ENCODE measurements at regions not wholly inside any gene's neighbourhood (a gene's known extent, or its start where the extent isn't known, plus 50 kb on each side); places are given as distances from the start of the nearest gene placed in this dataset.

DNA sequence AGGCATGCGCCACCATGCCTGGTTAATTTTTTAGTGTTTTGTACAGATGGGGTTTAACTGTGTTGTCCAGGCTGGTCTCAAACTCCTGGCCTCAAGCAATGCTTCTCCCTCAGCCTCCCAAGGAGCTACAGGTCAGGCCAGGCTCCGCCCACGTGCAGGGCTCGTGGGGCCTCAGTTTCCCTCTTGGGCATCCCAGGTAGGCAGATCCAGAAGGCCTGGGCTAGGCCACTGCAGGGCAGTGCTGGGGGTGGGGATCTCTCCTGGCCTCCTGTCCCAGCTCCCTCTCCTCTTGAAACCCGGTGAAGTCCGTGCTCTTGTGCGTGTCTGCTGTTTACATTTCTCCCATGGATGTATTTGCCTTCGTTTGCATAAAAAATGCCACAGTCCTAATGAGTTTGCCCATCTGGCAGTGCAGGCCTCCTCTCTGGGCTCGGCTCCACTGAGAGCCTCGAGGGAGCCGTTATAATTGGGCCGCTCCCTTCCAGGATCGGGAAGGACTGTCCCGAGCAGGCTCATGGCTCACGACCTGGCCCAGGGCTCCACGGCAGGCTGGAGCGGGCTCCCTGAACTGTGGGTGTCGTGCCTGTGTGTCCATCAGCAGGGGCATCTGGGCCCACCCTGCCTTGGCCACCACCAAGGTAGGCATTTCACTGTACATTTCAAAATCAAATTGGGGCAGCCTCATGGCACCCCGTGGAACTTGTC lies 52.6 kb upstream of the RUFY1 start:
- ChIA-PET POLR2A (no interaction called here), CTCF (interaction anchor here (1.9 to 5.3 kb wide), 2 partner anchors 155 to 331 kb away, joined by 5 to 140 read pairs; no protein-coding TSS in a partner anchor)
- H3K4me3 ChIP-seq (ENCODE audit: low read depth, low read length): no peak overlapping the region
- no peak for DNase-seq (ENCODE audit: low read depth, low spot score)
- TF ChIP-seq, protein P1, sequence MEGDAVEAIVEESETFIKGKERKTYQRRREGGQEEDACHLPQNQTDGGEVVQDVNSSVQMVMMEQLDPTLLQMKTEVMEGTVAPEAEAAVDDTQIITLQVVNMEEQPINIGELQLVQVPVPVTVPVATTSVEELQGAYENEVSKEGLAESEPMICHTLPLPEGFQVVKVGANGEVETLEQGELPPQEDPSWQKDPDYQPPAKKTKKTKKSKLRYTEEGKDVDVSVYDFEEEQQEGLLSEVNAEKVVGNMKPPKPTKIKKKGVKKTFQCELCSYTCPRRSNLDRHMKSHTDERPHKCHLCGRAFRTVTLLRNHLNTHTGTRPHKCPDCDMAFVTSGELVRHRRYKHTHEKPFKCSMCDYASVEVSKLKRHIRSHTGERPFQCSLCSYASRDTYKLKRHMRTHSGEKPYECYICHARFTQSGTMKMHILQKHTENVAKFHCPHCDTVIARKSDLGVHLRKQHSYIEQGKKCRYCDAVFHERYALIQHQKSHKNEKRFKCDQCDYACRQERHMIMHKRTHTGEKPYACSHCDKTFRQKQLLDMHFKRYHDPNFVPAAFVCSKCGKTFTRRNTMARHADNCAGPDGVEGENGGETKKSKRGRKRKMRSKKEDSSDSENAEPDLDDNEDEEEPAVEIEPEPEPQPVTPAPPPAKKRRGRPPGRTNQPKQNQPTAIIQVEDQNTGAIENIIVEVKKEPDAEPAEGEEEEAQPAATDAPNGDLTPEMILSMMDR (IDR thresholded peaks at IDR 0.05; ENCODE audit: insufficient read depth, low read length, missing control alignments): no peak

DNA sequence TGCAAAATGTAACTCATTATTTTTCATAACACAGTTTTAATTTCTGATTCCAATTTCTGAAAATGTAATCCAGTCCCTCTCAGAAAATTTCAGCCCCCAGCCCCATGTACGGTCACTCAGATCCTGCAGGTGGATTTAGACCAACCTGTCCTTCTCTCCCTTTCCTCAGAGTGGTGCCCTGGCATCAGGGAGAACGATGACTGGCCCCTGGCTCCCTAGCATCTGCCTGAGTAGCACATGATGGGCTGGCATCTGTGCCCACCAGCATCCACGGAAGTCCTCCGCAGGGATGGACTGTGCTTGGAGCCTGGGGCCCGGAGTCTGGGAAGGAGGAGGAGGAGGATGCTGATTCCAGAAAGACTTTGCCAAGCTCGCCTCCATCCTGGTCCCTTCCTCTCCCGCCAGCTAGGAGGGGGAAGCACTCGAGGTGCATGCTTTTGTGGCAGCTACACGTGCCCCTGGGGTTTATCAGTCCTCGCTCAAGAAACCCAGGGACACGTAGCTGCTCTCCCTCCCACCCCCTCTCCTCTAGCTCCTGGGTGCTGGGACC lies 54.4 kb upstream of the RUFY1 start:
- H3K4me3 ChIP-seq (ENCODE audit: low read depth, low read length): no peak overlapping the region
- TF ChIP-seq, protein P1 (IDR thresholded peaks at IDR 0.05; ENCODE audit: insufficient read depth, low read length, missing control alignments): no peak
- ChIA-PET CTCF (interaction anchor here (1.0 to 5.3 kb wide), 4 partner anchors 9 to 329 kb away, joined by 3 to 140 read pairs (median 4); no protein-coding TSS in a partner anchor), POLR2A (no interaction called here)
- DNase-seq (ENCODE audit: low read depth, low spot score): no peak

DNA sequence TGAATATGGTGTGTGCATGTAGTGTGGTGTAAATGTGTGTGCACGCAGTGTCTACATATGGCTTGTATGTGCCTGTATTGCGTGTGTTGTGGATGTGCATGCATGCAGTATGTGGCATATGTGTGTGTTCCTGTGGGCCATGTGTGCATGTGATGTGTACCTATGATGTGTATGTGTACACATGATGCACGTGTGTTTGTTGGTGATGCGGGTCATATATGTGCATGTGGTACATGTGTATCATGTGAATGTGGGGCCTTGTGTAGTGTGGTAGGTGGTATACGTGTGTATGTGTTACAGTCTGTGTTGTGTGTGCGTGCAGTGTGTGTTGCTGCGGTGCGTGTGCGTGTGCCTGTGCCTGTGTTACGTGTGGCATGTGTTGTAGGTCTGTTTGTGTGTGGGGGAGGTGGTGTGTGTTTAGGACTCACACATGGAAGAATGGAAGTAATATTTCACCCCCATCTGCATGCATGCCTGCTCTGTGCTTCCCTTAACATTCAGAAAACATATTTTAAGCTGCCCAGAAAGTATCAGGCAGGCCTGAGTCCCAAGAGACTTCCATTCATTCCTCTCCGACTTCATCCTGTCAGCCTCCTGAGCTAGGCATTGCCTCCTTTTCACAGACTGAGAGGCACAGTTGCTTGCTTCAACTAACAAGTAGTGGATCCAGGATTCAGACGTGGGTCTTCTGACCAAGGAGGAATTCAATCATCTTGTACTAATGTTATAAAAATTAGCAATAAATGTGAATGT lies 55.4 kb upstream of the RUFY1 start:
- TF ChIP-seq, protein P1 (IDR thresholded peaks at IDR 0.05; ENCODE audit: insufficient read depth, low read length, missing control alignments): no peak
- no peak for DNase-seq (ENCODE audit: low read depth, low spot score)
- CTCF ChIA-PET: interaction anchor here (1.7 to 5.3 kb wide), 6 partner anchors 319 to 1214 kb away, joined by 5 to 140 read pairs (median 8); no protein-coding TSS in a partner anchor

DNA sequence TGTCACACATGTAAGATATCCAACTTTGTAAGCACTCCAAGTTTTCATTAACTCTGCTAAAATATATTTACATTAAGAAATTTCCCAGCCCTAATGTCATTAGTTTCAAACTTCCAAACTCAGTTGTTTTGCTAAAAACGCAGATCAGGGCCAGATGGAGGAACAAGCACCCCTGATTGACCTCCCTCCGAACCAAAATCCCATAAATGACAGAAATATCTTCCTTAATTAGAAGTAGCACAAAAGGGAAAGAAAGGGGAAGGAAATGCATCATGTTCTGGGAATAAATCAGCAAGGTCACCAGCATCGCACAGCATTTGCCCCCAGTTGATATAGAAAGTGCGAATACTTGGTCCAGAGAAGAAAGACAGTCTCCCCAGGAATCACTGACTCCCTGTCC lies 61.4 kb upstream of the RUFY1 start:
- ChIA-PET POLR2A (no interaction called here), CTCF (no interaction called here)
- TF ChIP-seq, protein P1 (IDR thresholded peaks at IDR 0.05; ENCODE audit: insufficient read depth, low read length, missing control alignments): no peak
- no peak overlapping the region for H3K4me3 ChIP-seq (ENCODE audit: low read depth, low read length)
- DNase-seq (ENCODE audit: low read depth, low spot score): no peak

More for the DNA sequence above, 55.4 kb upstream of the RUFY1 start:
- H3K4me3 ChIP-seq (ENCODE audit: low read depth, low read length): no peak overlapping the region
- POLR2A ChIA-PET: no interaction called here

DNA sequence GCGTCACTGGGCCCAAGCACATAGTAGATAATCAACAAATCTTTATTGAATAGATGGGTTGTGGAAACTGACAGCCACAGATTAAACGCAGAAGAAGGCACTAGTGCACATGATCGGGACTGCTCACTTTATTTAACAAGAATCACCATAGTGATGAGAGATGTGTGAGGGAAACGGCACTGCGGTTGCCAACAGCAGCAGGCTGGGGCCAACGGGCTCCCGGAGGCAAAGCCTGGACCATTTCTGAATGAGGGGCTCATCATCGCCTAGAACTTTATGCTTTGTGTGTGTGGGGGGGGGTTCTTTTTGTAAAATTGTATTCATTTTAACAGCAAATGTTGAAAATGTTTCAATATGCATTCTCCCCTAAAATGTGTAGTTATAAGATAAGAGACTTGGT lies 61.9 kb upstream of the RUFY1 start:
- TF ChIP-seq, protein P1 (IDR thresholded peaks at IDR 0.05; ENCODE audit: insufficient read depth, low read length, missing control alignments): no peak
- ChIA-PET CTCF (interaction anchor here (1.1 kb wide), 1 partner anchor 321 kb away, joined by 3 read pairs; no protein-coding TSS in a partner anchor), POLR2A (interaction anchor here (0.7 kb wide), 1 partner anchor 17 kb away, joined by 3 read pairs; no protein-coding TSS in a partner anchor)
- no peak overlapping the region for H3K4me3 ChIP-seq (ENCODE audit: low read depth, low read length)
- DNase-seq (ENCODE audit: low read depth, low spot score): no peak

DNA sequence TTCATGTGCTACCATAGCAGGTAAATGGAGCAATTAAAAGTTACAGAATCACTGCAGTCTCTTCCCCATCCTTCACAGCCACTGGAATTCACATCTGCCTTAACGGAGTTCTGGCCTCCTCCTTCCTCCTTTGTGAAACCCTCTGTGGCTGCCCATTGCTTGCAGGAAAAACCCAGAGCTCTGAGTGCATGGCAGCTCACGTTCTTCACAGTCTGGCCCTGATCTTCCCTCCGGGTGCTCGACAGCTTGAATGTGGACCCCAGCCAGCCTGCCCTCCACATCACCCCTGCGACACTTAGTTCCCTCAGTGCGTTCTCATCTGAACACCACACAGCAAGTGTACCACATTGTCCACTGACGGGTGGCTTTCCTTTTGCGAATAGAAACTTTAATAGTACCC lies 63.2 kb upstream of the RUFY1 start:
- no peak for DNase-seq (ENCODE audit: low read depth, low spot score)
- POLR2A ChIA-PET: no interaction called here
- CTCF ChIA-PET: interaction anchor here (1.5 kb wide), 1 partner anchor 320 kb away, joined by 3 read pairs; no protein-coding TSS in a partner anchor
- no peak overlapping the region for H3K4me3 ChIP-seq (ENCODE audit: low read depth, low read length)
- TF ChIP-seq, protein P1 (IDR thresholded peaks at IDR 0.05; ENCODE audit: insufficient read depth, low read length, missing control alignments): no peak

Data from AG04449 (cell line).